Psoas muscle (tissue), 7 donors: ENCODE measurements at regions not wholly inside any gene's neighbourhood (a gene's known extent, or its start where the extent isn't known, plus 50 kb on each side); places are given as distances from the start of the nearest gene placed in this dataset.

ENCODE experiments used
- ATAC-seq, 4 donors: fragments of 200-7000 bp; cut with Tn5 transposase; one replicate each; pipeline ENCODE4 v1.9.1; 2020; ENCODE audit warnings: moderate library complexity in 3 of 4, mild to moderate bottlenecking in 2 of 4
- DNase-seq, 2 donors: peaks; one replicate each; pipeline ENCODE4 v3.0.0-alpha.2; 2020
- H3K27ac ChIP-seq: fragments of 200-600 bp; one replicate; pipeline ENCODE4 v1.8.0; 2022
- H3K27me3 ChIP-seq, 3 donors: fragments of 200-600 bp in 1 of 3; one replicate each; pipeline versions ENCODE4 v1.6.1 to v1.8.0; 2013 to 2022; ENCODE audit warnings: low read length in 2 of 3, mild to moderate bottlenecking in 2 of 3, moderate library complexity in 1 of 3; ENCODE audit not compliant: insufficient read depth in 3 of 3
- H3K36me3 ChIP-seq, 2 donors: fragments of 200-600 bp in 1 of 2; one replicate each; pipeline versions ENCODE4 v1.6.1 to v1.8.0; 2013 to 2022; ENCODE audit warnings: low read depth in 1 of 2, mild to moderate bottlenecking in 1 of 2, moderate library complexity in 1 of 2; ENCODE audit not compliant: insufficient read depth in 1 of 2
- H3K4me1 ChIP-seq: fragments of 200-600 bp; one replicate; pipeline ENCODE4 v1.8.0; 2022
- H3K4me3 ChIP-seq: fragments of 200-600 bp; one replicate; pipeline ENCODE4 v1.8.0; 2022; ENCODE audit warnings: mild to moderate bottlenecking
- H3K9me3 ChIP-seq: fragments of 200-600 bp; one replicate; pipeline ENCODE4 v1.8.0; 2022
- WGBS, 3 donors: extraction: QIAGEN DNeasy Blood & Tissue Kit; methylation state at CpG; one replicate each; pipeline versions ENCODE4 v1.1.6 to v1.1.7; 2013; 5-methylcytosine and 5-hydroxymethylcytosine counted together
- intact Hi-C, 2 donors: fragments of 100-400 bp; cut with DNase I; formaldehyde crosslinking; loops; one replicate each; pipeline versions ENCODE4 v1.11.0 to v1.14.2; 2022
- TF ChIP-seq, protein P1 (sequence below): fragments of 200-600 bp; IDR thresholded peaks from one replicate; pipeline ENCODE4 v1.8.0; 2022; ENCODE audit warnings: antibody characterized with exemption
- donor health status: healthy with polysubstance abuse.
- donor health status: DM: no; HTN: no; CAD: no; lungs with moderate emphysema.
- donor health status: Bipolar disorder and iron deficiency.
- donor health status: healthy.
- donor health status: DM: yes; HTN: yes; CAD: no.
- donor health status: DM: no; HTN: no; CAD: no.
- donor health status: DM: yes; HTN: yes; CAD: no.

DNA sequence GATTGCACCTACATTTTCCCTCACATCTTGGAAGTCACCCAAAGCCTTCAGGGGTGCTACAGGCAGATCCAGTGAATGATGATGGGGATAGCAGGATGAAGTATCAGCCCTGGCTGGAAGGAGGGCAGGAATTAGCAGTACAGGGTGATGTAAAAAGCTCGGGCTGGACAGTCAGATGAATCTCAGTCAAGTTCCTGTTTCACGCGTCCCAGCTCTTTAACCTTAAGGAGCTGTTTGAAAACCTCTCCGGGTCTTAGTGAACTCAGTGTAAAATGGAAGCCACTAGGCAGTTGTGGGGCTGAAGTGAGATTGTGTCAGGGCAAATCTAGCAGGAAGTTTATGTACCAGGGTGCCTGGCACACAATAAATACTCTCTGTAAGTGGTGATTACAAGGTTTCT, 166.4 kb upstream of the PROK2 start:
- H3K9me3 ChIP-seq: no peaks in the 10 kb centered on the region
- DNase-seq (no peak), ATAC-seq (no peak)
- TF ChIP-seq, protein P1, sequence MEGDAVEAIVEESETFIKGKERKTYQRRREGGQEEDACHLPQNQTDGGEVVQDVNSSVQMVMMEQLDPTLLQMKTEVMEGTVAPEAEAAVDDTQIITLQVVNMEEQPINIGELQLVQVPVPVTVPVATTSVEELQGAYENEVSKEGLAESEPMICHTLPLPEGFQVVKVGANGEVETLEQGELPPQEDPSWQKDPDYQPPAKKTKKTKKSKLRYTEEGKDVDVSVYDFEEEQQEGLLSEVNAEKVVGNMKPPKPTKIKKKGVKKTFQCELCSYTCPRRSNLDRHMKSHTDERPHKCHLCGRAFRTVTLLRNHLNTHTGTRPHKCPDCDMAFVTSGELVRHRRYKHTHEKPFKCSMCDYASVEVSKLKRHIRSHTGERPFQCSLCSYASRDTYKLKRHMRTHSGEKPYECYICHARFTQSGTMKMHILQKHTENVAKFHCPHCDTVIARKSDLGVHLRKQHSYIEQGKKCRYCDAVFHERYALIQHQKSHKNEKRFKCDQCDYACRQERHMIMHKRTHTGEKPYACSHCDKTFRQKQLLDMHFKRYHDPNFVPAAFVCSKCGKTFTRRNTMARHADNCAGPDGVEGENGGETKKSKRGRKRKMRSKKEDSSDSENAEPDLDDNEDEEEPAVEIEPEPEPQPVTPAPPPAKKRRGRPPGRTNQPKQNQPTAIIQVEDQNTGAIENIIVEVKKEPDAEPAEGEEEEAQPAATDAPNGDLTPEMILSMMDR: no peak
- no peak overlapping the region for H3K4me3 ChIP-seq
- H3K27me3 ChIP-seq: no peaks in the 10 kb centered on the region
- no peak overlapping the region for H3K27ac ChIP-seq
- intact Hi-C loops: loop anchor here in 1 of 2 donors (10.0 kb wide), 1 partner anchor 873 kb away; no protein-coding TSS in a partner anchor
- WGBS, 3 donors: 77 to 86% (median 83%) methylated on average over 4 of the region's 4 CpGs
- no peaks in the 10 kb centered on the region for H3K36me3 ChIP-seq
- no peaks in the 10 kb centered on the region for H3K4me1 ChIP-seq

DNA sequence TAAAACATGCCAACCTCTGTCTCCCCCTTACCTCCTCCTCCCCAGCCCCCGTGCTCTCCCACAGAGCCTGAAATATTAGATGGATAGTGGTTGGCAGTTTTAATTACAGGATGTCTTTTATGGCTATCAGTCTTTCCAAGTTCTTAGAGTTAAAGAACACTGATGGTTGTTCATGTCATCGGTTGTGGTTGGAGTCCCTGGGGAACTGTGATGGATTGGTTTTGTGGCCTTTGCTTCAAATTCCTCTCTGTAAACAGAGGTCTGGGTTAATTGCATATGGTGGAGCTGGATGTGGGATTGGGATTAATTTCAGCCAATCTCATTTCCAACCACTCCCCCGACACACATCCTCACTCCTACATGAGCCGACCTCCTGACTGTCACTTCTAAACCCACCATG, 164.5 kb upstream of the PROK2 start:
- DNase-seq (no peak), ATAC-seq (no peak)
- Histone ChIP-seq H3K27ac (no peak overlapping the region), H3K36me3 (no peaks in the 10 kb centered on the region), H3K27me3 (no peaks in the 10 kb centered on the region), H3K4me3 (no peak overlapping the region), H3K4me1 (no peaks in the 10 kb centered on the region), H3K9me3 (no peaks in the 10 kb centered on the region)
- intact Hi-C loops: no loop called here
- TF ChIP-seq, protein P1: no peak
- WGBS, 3 donors: 61 to 69% (median 63%) methylated on average over 4 of the region's 4 CpGs

DNA sequence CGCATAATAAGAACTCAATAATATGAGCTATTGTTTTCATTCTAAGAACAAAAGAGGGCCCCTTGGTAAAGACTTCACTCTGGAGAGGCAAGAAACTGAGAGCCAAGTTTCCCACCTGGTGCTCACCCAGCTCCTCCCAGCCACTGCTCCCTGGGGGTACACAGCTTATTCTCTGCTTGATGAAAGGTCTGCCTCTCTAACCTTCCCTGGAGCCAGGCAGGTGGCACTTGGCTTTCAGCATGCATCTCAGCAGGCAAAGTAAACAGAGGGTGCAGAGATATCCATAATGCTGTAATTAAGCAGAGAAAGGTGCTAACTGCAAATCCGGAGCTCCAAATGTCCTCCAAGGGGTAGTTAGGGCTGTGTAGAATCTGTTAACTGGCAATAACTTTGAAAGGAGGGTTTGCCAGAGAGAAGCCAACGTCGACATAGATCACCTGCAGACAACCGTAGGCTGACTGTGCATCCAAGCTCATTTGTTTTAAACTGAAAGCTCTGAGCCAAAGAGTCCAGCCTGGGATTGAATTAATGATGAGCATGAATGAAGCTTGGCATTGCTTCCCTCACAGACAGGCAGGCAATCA, 159.6 kb upstream of the PROK2 start:
- H3K27ac ChIP-seq: no peak overlapping the region
- WGBS, 3 donors: 72 to 82% (median 79%) methylated on average over 5 of the region's 5 CpGs
- DNase-seq (no peak), ATAC-seq (no peak)
- H3K4me3 ChIP-seq: no peak overlapping the region
- H3K9me3 ChIP-seq: no peaks in the 10 kb centered on the region
- no peaks in the 10 kb centered on the region for H3K4me1 ChIP-seq
- intact Hi-C loops: no loop called here
- TF ChIP-seq, protein P1: no peak
- no peaks in the 10 kb centered on the region for H3K36me3 ChIP-seq
- no peaks in the 10 kb centered on the region for H3K27me3 ChIP-seq

DNA sequence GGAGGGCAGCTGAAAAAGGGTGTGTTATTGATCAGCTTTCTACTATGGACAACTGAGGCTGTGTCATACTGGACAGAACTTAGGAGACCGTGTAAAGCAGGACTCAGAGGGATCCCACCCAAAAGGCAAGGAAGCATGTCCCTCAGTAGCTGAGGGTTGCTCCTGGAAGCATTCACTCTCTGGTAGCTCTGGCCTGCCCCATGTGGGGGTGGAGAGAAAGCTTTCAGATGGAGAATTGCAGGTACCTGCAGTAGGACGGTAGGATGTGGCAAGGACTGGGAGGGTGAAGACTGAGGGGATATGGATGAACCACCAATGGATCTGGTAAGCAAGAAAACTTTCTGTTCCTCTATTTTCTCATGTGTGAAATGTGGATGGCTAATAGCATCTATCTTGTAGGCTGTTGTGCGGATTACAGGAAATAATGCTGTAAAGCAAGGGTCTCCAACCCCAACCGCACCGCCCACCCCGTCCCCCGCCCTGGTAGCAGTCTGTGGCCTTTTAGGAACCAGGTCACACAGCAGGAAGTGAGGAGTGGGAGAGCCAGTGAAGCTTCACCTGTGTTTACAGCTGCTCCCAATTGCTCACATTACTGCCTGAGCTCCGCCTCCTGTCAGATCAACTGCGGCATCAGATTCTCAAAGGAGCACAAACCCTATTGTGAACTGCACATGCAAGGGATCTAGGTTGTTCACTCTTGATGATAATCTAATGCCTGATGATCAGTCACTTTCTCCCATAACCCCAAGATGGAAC, 157.7 kb upstream of the PROK2 start:
- H3K4me1 ChIP-seq: no peaks in the 10 kb centered on the region
- 80 to 82% (median 82%) methylated on average over 9 of the region's 9 CpGs for WGBS, 3 donors
- DNase-seq: no peak

More for the DNA sequence above, 157.7 kb upstream of the PROK2 start:
- H3K27me3 ChIP-seq: no peaks in the 10 kb centered on the region
- intact Hi-C loops: no loop called here
- H3K36me3 ChIP-seq: no peaks in the 10 kb centered on the region
- no peak for ATAC-seq
- H3K27ac ChIP-seq: no peak overlapping the region
- H3K9me3 ChIP-seq: no peaks in the 10 kb centered on the region
- TF ChIP-seq, protein P1: no peak
- H3K4me3 ChIP-seq: no peak overlapping the region
